H9 (cell line): ENCODE measurements at regions not wholly inside any gene's neighbourhood (a gene's known extent, or its start where the extent isn't known, plus 50 kb on each side); places are given as distances from the start of the nearest gene placed in this dataset.

Source experiments
- DNase-seq: peaks from one replicate; pipeline ENCODE4 v3.0.0-alpha.2; 2017
- H2AFZ ChIP-seq: one replicate; pipeline ENCODE4 v1.6.1; 2013; ENCODE audit warnings: mild to moderate bottlenecking, low read length, control low read depth, moderate library complexity
- H2AK5ac ChIP-seq: 2 replicates; pipeline ENCODE4 v1.6.1; 2013; ENCODE audit warnings: low read length, control low read depth, mixed read lengths; ENCODE audit not compliant: insufficient read length
- H2BK120ac ChIP-seq: one replicate; pipeline ENCODE4 v1.6.1; 2013; ENCODE audit warnings: low read depth, mild to moderate bottlenecking, low read length, control low read depth, inconsistent platforms; ENCODE audit not compliant: poor library complexity, severe bottlenecking
- H2BK12ac ChIP-seq: 2 replicates; pipeline ENCODE4 v1.6.1; 2013; ENCODE audit warnings: low read length, control low read depth, mixed read lengths, low read depth; ENCODE audit not compliant: insufficient read length
- H2BK15ac ChIP-seq: 2 replicates; pipeline ENCODE4 v1.6.1; 2013; ENCODE audit warnings: low read depth, low read length, control low read depth
- H2BK20ac ChIP-seq: one replicate; pipeline ENCODE4 v1.6.1; 2013; ENCODE audit warnings: low read depth, mild to moderate bottlenecking, low read length, control low read depth, inconsistent platforms; ENCODE audit not compliant: poor library complexity, severe bottlenecking
- H2BK5ac ChIP-seq: 2 replicates; pipeline ENCODE4 v1.6.1; 2013; ENCODE audit warnings: low read length, control low read depth, mixed read lengths; ENCODE audit not compliant: insufficient read length
- H3K14ac ChIP-seq: 2 replicates; pipeline ENCODE4 v1.6.1; 2013; ENCODE audit warnings: low read length, control low read depth; ENCODE audit not compliant: insufficient read depth
- H3K18ac ChIP-seq: 2 replicates; pipeline ENCODE4 v1.6.1; 2013; ENCODE audit warnings: low read depth, mild to moderate bottlenecking, mixed read lengths, low read length, control low read depth; ENCODE audit not compliant: insufficient read length
- H3K23ac ChIP-seq: 2 replicates; pipeline ENCODE4 v1.6.1; 2013; ENCODE audit warnings: low read length, control low read depth, mixed read lengths, low read depth; ENCODE audit not compliant: insufficient read length
- H3K23me2 ChIP-seq: 2 replicates; pipeline ENCODE4 v1.6.1; 2013; ENCODE audit warnings: low read depth, mild to moderate bottlenecking, mixed read lengths, low read length, control low read depth; ENCODE audit not compliant: insufficient read length, poor library complexity, severe bottlenecking
- H3K27ac ChIP-seq: 2 replicates; pipeline ENCODE4 v1.5.1; 2013; ENCODE audit warnings: low read length, control low read depth, mixed read lengths, low read depth; ENCODE audit not compliant: insufficient read length
- H3K27me3 ChIP-seq: 2 replicates; pipeline ENCODE4 v1.6.1; 2013; ENCODE audit warnings: low read length, control low read depth, inconsistent platforms; ENCODE audit not compliant: insufficient read depth
- H3K4ac ChIP-seq: 2 replicates; pipeline ENCODE4 v1.6.1; 2013; ENCODE audit warnings: low read depth, mild to moderate bottlenecking, control low read depth, inconsistent platforms, low read length, moderate library complexity
- H3K4me1 ChIP-seq: 2 replicates; pipeline ENCODE4 v1.6.1; 2013; ENCODE audit warnings: low read length, control low read depth, inconsistent platforms; ENCODE audit not compliant: insufficient read depth
- H3K4me2 ChIP-seq: 2 replicates; pipeline ENCODE4 v1.6.1; 2013; ENCODE audit warnings: low read length, control low read depth, mixed read lengths; ENCODE audit not compliant: insufficient read length, insufficient read depth
- H3K56ac ChIP-seq: 2 replicates; pipeline ENCODE4 v1.6.1; 2013; ENCODE audit warnings: low read depth, mild to moderate bottlenecking, mixed read lengths, low read length, control low read depth; ENCODE audit not compliant: insufficient read length
- H3K79me1 ChIP-seq: 2 replicates; pipeline ENCODE4 v1.6.1; 2013; ENCODE audit warnings: low read depth, mild to moderate bottlenecking, moderate library complexity, low read length, control low read depth, inconsistent platforms; ENCODE audit not compliant: insufficient read depth, poor library complexity, severe bottlenecking
- H3K79me2 ChIP-seq: 2 replicates; pipeline ENCODE4 v1.6.1; 2013; ENCODE audit warnings: low read length, control low read depth, inconsistent platforms; ENCODE audit not compliant: insufficient read depth
- H3K9ac ChIP-seq: 2 replicates; pipeline ENCODE4 v1.6.1; 2013; ENCODE audit warnings: low read length, control low read depth, mixed read lengths; ENCODE audit not compliant: insufficient read length; ENCODE audit errors: extremely low read depth
- H3K9me3 ChIP-seq: one replicate; pipeline ENCODE4 v1.6.1; 2013; ENCODE audit warnings: low read depth, low read length, inconsistent platforms; ENCODE audit not compliant: control insufficient read depth
- H3T11ph ChIP-seq: one replicate; pipeline ENCODE4 v1.6.1; 2013; ENCODE audit warnings: mild to moderate bottlenecking, low read length, control low read depth, inconsistent platforms
- H4K20me1 ChIP-seq: one replicate; pipeline ENCODE4 v1.6.1; 2013; ENCODE audit not compliant: control insufficient read depth, insufficient read length, insufficient read depth
- H4K5ac ChIP-seq: 2 replicates; pipeline ENCODE4 v1.6.1; 2013; ENCODE audit warnings: low read depth, mild to moderate bottlenecking, mixed read lengths, low read length, control low read depth; ENCODE audit not compliant: insufficient read length
- H4K8ac ChIP-seq: replicated peaks from 2 replicates; pipeline ENCODE4 v1.6.1; 2013; ENCODE audit warnings: low read length, control low read depth, mixed read lengths, low read depth; ENCODE audit not compliant: insufficient read length
- H4K91ac ChIP-seq: 2 replicates; pipeline ENCODE4 v1.6.1; 2013; ENCODE audit warnings: low read depth, mild to moderate bottlenecking, moderate library complexity, mixed read lengths, low read length, control low read depth; ENCODE audit not compliant: insufficient read length
- H3K27ac Mint-ChIP-seq, 3 experiments: 2 replicates in 2 of 3; 3 replicates in 1 of 3; pipeline ENCODE4 v1.8.0; 2020 to 2021; ENCODE audit warnings: mixed read lengths in 3 of 3, mild to moderate bottlenecking in 1 of 3, moderate library complexity in 1 of 3
- H3K27me3 Mint-ChIP-seq: 2 replicates; pipeline ENCODE4 v1.8.0; 2021; ENCODE audit warnings: low read depth, mild to moderate bottlenecking, moderate library complexity, mixed read lengths
- H3K36me3 Mint-ChIP-seq, 3 experiments: 2 replicates in 2 of 3; 3 replicates in 1 of 3; pipeline ENCODE4 v1.8.0; 2020 to 2021; ENCODE audit warnings: low read depth in 3 of 3, mixed read lengths in 3 of 3; ENCODE audit not compliant: insufficient read depth in 1 of 3
- H3K4me1 Mint-ChIP-seq, 2 experiments: 2 replicates each; pipeline ENCODE4 v1.8.0; 2020; ENCODE audit warnings: mixed read lengths in 2 of 2
- H3K4me3 Mint-ChIP-seq, 2 experiments: 2 replicates in 1 of 2; 3 replicates in 1 of 2; pipeline ENCODE4 v1.8.0; 2020 to 2021; ENCODE audit warnings: mild to moderate bottlenecking in 2 of 2, mixed read lengths in 2 of 2, moderate library complexity in 1 of 2
- H3K9me3 Mint-ChIP-seq, 2 experiments: 2 replicates in 1 of 2; 3 replicates in 1 of 2; pipeline ENCODE4 v1.8.0; 2020; ENCODE audit warnings: mild to moderate bottlenecking in 2 of 2, mixed read lengths in 2 of 2, moderate library complexity in 1 of 2
- CTCF ChIP-seq: fragments of 200-600 bp; sonication (generic); conservative IDR thresholded peaks from 3 replicates; pipeline ENCODE4 v1.8.0; 2021; ENCODE audit warnings: antibody characterized with exemption, mild to moderate bottlenecking
- WGBS: extraction: QIAGEN DNeasy Blood & Tissue Kit; methylation state at CpG from one replicate; pipeline ENCODE4 v1.1.7; 2013; ENCODE audit warnings: missing lambda C conversion rate, low lambda C conversion rate, mixed read lengths; ENCODE audit not compliant: insufficient read length; ENCODE audit errors: extremely low coverage; 5-methylcytosine and 5-hydroxymethylcytosine counted together

DNA sequence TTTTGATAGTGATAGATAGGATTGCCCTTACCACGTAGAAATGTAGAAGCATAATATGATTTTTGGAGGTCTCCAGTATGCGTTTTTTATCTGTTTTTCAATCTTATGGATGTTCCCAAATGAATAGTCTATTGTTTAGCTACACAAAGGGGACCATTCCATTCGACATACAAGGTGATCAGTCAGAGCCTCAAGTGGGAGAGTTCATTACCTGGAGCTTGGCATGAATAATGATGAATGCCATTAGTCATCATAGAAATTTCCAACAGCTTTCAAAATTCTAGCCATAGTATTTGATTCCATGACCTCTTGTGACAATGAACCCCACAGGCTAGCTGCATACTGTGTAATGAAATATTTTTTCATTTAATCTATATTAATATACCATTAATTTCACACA, 123.6 kb downstream of the PDHA2 start:
- H3K27me3 Mint-ChIP-seq: no peaks in the 10 kb centered on the region
- H3K9me3 Mint-ChIP-seq: peaks cover 0 to 7% of the 10 kb centered on the region in 2 experiments; a peak in 4 of 5 replicates
- no peak overlapping the region for H3K18ac ChIP-seq
- DNase-seq: no peak
- no peak overlapping the region for H3K27ac ChIP-seq
- WGBS: no CpG with 5 or more reads among the region's 3 CpGs
- no peak overlapping the region for H3K4me3 Mint-ChIP-seq
- H3T11ph ChIP-seq: no peak overlapping the region
- no peak overlapping the region for H3K56ac ChIP-seq
- no peaks in the 10 kb centered on the region for H3K79me1 ChIP-seq
- no peak overlapping the region for H3K4me2 ChIP-seq
- H3K14ac ChIP-seq: no peak overlapping the region
- H3K36me3 Mint-ChIP-seq: peaks cover 0 to 6% (median 0%) of the 10 kb centered on the region in 3 experiments; a peak in 1 of 7 replicates
- no peak overlapping the region for H4K5ac ChIP-seq
- H2AK5ac ChIP-seq: no peak overlapping the region
- H4K20me1 ChIP-seq: no peaks in the 10 kb centered on the region
- no peak overlapping the region for H2BK20ac ChIP-seq
- H4K91ac ChIP-seq: no peak overlapping the region
- no peak overlapping the region for H2BK120ac ChIP-seq
- no peak for TF ChIP-seq CTCF
- no peak overlapping the region for H2AFZ ChIP-seq
- no peaks in the 10 kb centered on the region for H3K23me2 ChIP-seq
- H2BK15ac ChIP-seq: no peak overlapping the region
- H4K8ac ChIP-seq: no peak overlapping the region
- no peaks in the 10 kb centered on the region for H3K79me2 ChIP-seq
- H3K4ac ChIP-seq: no peak overlapping the region
- H2BK12ac ChIP-seq: no peak overlapping the region
- H3K27ac Mint-ChIP-seq: no peak overlapping the region
- H3K9me3 ChIP-seq: no peaks in the 10 kb centered on the region
- no peak overlapping the region for H2BK5ac ChIP-seq
- no peaks in the 10 kb centered on the region for H3K4me1 ChIP-seq
- H3K4me1 Mint-ChIP-seq: no peaks in the 10 kb centered on the region
- H3K9ac ChIP-seq: no peak overlapping the region
- no peaks in the 10 kb centered on the region for H3K27me3 ChIP-seq
- H3K23ac ChIP-seq: no peak overlapping the region
